HEK293T (cell line): ENCODE measurements at regions not wholly inside any gene's neighbourhood (a gene's known extent, or its start where the extent isn't known, plus 50 kb on each side); places are given as distances from the start of the nearest gene placed in this dataset.

Experiments used
- ARNT ChIP-seq: fragments of 450-650 bp; IDR thresholded peaks from 2 replicates; pipeline ENCODE4 v1.6.1; 2017; ENCODE audit warnings: mild to moderate bottlenecking
- BHLHE40 ChIP-seq: fragments of 450-650 bp; IDR thresholded peaks from 2 replicates; pipeline ENCODE4 v1.6.1; 2016; ENCODE audit warnings: mild to moderate bottlenecking, moderate library complexity, borderline replicate concordance
- CTBP1 ChIP-seq: fragments of 450-650 bp; IDR thresholded peaks from 2 replicates; pipeline ENCODE4 v1.6.1; 2016; ENCODE audit warnings: borderline replicate concordance
- FOXA1 ChIP-seq: fragments of 450-650 bp; IDR thresholded peaks from 2 replicates; pipeline ENCODE4 v1.6.1; 2016; ENCODE audit warnings: mild to moderate bottlenecking
- FOXK2 ChIP-seq: fragments of 450-650 bp; IDR thresholded peaks from 2 replicates; pipeline ENCODE4 v1.6.1; 2016; ENCODE audit warnings: mild to moderate bottlenecking
- HDGF ChIP-seq: fragments of 450-650 bp; IDR thresholded peaks from 2 replicates; pipeline ENCODE4 v1.6.1; 2017; ENCODE audit warnings: antibody characterized with exemption, borderline replicate concordance
- LEF1 ChIP-seq: fragments of 450-650 bp; IDR thresholded peaks from 2 replicates; pipeline ENCODE4 v1.6.1; 2017; ENCODE audit warnings: mild to moderate bottlenecking, borderline replicate concordance
- SP1 ChIP-seq: fragments of 450-650 bp; IDR thresholded peaks from 2 replicates; pipeline ENCODE4 v1.6.1; 2017
- SUZ12 ChIP-seq: fragments of 450-650 bp; IDR thresholded peaks from 2 replicates; pipeline ENCODE4 v1.6.1; 2016; ENCODE audit warnings: mild to moderate bottlenecking

DNA sequence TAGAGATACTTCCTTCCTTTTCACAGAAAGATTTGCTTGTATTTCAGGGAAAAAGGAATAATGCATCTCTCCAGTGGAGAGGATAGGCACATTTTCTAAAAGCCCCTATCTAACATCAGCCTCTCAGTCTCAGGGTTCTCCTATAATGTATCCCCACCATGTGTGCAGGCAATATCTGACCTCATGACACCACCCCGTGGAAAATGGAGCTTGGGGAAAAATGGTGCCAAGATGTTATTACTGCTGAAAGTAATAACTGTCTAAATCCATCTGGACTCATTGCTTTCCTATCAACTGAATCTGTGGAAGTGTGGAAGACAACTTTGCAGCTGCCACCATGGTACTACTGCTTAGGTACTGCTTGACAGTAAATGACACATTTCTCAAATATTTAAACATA lies 574.3 kb downstream of the LRRC70 start:
- TF ChIP-seq LEF1, result no peak
- no peak for TF ChIP-seq FOXA1
- no peak for TF ChIP-seq BHLHE40
- no peak for TF ChIP-seq SP1
- no peak for TF ChIP-seq SUZ12
- no peak for TF ChIP-seq ARNT
- no peak for TF ChIP-seq HDGF
- TF ChIP-seq FOXK2, result no peak
- no peak for TF ChIP-seq CTBP1
